Skin of body (tissue), 1 donor: ENCODE measurements at regions not wholly inside any gene's neighbourhood (a gene's known extent, or its start where the extent isn't known, plus 50 kb on each side); places are given as distances from the start of the nearest gene placed in this dataset.

Experiments
- DNase-seq: peaks from one replicate; lab custom pipeline; 2025; lab: John Stamatoyannopoulos, UW

- DNase-seq: no peak
Measured at GRCh38 chr13:106139377-106139776, 396.1 kb downstream of the EFNB2 start.

- no peak for DNase-seq
Measured at GRCh38 chr13:106138620-106139019, 396.8 kb downstream of the EFNB2 start.

- no peak for DNase-seq
Measured at GRCh38 chr13:106133025-106133424, 402.4 kb downstream of the EFNB2 start.

- no peak for DNase-seq
Measured at GRCh38 chr13:106132216-106132615, 403.2 kb downstream of the EFNB2 start.

GRCh38 chr13:106129993-106130392 lies 405.5 kb downstream of the EFNB2 start:
- no peak for DNase-seq

GRCh38 chr13:106129273-106129672 lies 406.2 kb downstream of the EFNB2 start:
- no peak for DNase-seq

- DNase-seq: no peak
Measured at GRCh38 chr13:106122234-106122633, 413.2 kb downstream of the EFNB2 start.

- DNase-seq: no peak
Measured at GRCh38 chr13:106121173-106121754, 414.2 kb downstream of the EFNB2 start.

- DNase-seq: peak; percentile 15
Measured at GRCh38 chr13:106118996-106119395, 416.5 kb downstream of the EFNB2 start.

- no peak for DNase-seq
Measured at GRCh38 chr13:106118050-106118449, 417.4 kb downstream of the EFNB2 start.

- no peak for DNase-seq
Measured at GRCh38 chr13:106117640-106118039, 417.8 kb downstream of the EFNB2 start.

- peak; percentile 45 for DNase-seq
Measured at GRCh38 chr13:106117035-106117434, 418.4 kb downstream of the EFNB2 start.

- no peak for DNase-seq
Measured at GRCh38 chr13:106115081-106115480, 420.4 kb downstream of the EFNB2 start.

- DNase-seq: no peak
Measured at GRCh38 chr13:106113796-106114195, 421.7 kb downstream of the EFNB2 start.

- DNase-seq: no peak
Measured at GRCh38 chr13:106112191-106112590, 423.3 kb downstream of the EFNB2 start.

GRCh38 chr13:106110241-106110855 lies 425.1 kb downstream of the EFNB2 start:
- DNase-seq: no peak

- peak; percentile 86 for DNase-seq
Measured at GRCh38 chr13:106109391-106109791, 426.1 kb downstream of the EFNB2 start.

GRCh38 chr13:106108346-106108745 lies 427.1 kb downstream of the EFNB2 start:
- no peak for DNase-seq

GRCh38 chr13:106107061-106107460 lies 428.4 kb downstream of the EFNB2 start:
- DNase-seq: no peak

GRCh38 chr13:106105153-106105552 lies 430.3 kb downstream of the EFNB2 start:
- no peak for DNase-seq

GRCh38 chr13:106104281-106104901 lies 431.1 kb downstream of the EFNB2 start:
- DNase-seq: no peak

- DNase-seq: no peak
Measured at GRCh38 chr13:106103779-106104178, 431.7 kb downstream of the EFNB2 start.

GRCh38 chr13:106102786-106103185 lies 432.7 kb downstream of the EFNB2 start:
- DNase-seq: no peak
